ENCODE measurements at regions not wholly inside any gene's neighbourhood (a gene's known extent, or its start where the extent isn't known, plus 50 kb on each side); places are given as distances from the start of the nearest gene placed in this dataset.
"Not testable (repeated sequence)": the region's sequence is repeated elsewhere in the genome, so short reads cannot be mapped to it uniquely, and the experiment has no call there.

DNA sequence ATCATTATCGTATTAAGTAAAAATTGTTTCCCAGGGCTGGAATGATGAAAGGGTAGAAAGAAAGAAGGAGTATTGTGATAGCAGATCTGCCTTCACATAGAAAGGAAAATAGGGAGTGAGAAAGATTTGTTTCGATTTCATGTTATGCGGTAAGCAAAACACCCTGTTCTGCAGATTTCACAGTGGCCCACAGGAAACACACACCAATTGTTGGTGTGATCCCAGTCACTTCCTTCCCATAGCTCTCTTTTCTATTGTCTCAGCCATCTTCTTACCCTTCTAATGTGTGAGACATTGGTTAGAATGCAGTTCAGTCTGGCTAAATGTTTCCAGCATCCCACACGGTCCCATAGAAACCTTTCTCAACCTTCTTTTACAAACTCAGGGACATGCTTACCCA, 2709.8 kb downstream of the PCDH7 start:
- no peak for ATAC-seq

DNA sequence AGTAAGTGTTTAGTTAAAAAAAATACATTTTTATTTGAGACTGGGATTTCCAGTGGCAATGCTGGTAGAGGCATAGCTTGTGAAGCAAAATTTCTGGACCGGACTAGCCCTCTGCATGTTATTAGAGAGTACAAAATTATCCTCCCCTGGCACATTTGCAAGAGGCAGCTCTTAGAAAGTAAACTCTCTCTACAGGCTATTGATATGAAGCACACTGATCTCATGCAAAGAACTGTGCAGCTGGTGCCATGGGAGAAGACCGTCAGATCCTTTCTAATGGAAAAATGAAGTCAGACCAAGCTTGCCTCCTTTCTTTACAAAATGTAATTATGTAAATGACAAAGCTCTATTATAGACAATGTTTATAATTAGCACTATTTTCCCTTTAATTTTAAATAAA, 2717.2 kb downstream of the PCDH7 start:
- no peak for ATAC-seq

DNA sequence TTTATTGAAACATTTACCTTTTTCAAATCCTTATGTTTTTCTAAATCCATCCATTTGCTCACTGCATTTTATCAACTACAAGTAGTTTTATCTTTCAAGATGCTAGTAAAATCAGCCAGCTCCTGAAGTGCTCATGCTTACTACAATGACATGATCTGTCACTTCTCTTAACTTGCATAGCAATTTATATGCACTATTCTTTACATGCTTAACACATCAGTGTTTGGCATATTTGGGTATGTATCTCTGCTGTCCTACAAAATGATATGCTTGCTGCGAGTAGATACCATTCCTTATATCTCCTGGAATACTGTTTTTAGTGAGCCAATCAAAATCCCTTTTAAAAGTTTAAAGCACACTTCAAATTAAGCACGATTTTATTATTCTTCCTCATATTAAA, 2726.8 kb downstream of the PCDH7 start:
- ATAC-seq, result no peak

DNA sequence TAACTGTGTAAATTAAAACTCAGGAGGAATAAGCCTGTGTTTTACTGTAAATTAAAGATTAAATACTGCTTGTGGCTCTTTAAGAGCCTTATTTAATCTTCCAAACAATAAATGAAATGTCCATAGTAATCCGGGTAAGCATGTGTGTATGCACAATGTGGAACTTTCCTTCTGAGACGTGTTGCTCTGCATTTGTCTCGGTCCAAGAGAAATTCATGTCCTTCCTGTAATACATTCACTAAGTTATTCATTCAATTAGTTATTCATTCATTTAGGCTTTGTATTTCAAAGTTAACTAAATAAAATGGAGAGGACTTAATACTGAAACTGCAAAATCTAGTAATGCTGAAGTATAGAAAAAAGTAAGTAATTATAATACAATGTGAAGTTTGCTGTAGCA, 2728.8 kb downstream of the PCDH7 start:
- ATAC-seq, result no peak

DNA sequence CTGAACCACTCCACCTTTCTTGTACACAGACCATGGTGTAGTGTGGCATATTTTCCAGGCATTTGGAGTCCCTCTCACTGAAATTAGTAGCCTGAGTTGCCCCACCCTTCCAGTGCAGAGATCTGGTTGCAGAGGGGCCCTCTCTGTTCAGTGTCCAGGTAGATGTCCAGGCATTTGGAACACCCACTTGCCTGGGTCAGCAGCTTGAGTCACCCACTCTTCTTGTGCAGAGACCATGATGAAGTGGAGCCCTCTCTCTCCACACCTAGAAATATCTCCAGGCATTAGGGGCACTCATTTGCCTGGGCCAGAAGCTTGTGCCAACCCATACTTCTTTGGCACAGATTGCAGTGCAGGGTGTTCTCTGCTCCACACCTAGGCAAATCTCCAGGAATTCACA, 2733.3 kb downstream of the PCDH7 start:
- ATAC-seq, result no peak

DNA sequence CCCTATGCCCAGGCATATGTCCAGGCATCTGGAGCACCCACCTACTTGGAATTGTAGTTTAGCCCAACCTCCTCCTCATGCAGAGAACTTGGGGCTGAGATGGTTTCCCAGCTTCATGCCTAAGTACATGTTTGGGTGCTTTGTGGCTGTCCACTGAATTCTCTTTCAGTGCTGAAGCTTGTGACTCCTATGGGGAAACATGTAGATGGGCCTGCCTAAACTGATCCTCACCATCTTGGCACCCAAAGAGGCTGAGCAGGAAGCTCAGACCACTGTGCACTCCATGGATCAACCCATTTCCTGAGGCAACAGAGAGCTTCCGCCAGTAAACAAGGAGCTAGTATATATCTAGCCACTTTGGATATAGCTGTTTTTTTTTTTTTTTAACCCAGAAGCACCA, 2733.7 kb downstream of the PCDH7 start:
- ATAC-seq, result no peak

DNA sequence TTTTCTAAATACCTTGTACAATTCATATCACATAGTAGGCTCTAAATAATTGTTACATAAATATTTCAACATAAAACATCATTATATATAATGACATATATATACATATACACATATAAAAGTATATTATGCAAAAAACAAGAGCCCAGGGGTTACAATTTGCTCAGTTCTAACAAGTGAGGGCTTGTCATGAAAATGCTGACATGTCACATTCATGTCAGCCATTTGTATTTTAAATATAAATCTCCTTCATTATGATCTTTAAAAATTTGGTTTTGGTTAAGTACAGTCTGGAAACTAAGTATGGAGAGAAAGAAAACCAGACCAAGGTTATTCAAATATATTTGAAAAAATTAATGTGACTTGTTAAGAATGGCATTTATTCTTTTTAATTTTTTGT, 2745.4 kb downstream of the PCDH7 start:
- no peak for ATAC-seq

DNA sequence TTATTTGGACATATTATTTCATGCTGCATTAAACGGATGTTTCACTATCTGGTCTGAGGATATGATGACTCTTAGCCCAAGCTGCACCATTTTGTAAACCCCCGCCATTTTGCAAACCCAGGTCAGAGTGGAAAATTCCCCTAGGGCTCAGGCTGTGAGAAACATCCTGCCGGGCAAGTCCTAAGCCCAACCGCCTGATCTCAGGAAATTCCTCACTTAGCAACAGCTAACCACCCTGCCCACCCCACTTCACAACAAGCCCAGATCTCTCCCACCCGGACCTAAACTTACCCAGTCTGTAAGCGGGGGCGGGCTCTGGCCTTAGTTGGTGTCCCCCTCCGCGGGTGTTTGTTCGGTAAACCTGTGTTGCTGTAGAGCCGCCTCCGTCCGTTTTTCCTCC, 2747.1 kb downstream of the PCDH7 start:
- no peak for ATAC-seq

DNA sequence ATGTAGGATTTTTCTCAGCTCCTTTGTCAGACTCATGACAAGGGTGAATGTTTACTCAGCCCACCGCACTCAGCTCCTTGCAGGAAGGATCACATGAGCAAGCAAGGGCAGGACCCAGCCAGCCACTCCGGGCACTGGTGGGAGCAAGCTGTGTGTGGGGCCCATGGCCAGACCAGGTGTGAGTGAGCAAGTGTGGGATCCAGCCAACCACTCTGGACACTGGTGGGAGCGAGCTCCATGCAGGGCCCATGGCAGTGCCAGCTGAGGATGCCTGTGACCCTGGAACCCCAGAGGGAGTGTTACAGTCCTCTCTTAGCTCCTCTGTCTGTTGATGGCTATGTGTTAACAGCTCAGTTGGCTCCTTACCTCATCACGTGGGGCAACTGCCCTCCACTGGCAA, 2750.6 kb downstream of the PCDH7 start:
- no peak for ATAC-seq

DNA sequence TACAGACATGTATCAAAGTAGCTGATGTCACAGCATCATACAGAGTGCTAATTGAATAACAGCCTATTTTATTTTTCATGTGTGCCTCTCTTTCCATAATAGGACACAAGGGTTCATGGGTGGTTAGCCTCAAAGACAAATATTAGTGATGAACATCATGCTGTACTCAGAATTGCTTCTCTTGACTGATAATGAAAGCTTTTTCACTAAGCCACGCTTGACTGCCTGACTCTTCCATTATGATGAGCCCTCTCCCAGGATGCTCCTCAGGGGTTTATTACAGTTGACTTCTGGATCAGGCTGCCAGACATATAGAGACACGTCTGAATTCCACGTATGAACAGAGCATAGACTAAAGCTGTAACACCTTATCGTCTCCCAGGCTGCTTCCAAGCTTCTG, 2757.5 kb downstream of the PCDH7 start:
- ATAC-seq, result no peak

DNA sequence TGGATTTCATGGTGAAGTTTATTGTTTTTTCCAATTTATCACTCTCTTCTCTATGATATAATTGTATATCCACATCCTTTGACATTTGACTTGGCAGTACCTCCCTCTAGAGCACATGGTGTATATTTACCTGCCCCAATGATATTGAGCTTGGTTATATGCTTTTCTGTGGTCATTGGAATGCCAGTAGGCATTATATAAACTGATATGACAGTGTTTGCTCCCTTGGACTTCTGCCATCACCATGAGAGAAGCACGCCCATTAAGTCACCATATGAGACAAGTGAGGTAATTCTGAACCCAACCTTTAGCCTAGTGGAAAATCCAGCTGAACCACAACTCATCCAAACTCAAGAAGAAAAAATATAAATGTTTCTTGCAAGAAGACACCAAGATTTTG, 2761.5 kb downstream of the ARAP2 start:
- no peak for ATAC-seq

DNA sequence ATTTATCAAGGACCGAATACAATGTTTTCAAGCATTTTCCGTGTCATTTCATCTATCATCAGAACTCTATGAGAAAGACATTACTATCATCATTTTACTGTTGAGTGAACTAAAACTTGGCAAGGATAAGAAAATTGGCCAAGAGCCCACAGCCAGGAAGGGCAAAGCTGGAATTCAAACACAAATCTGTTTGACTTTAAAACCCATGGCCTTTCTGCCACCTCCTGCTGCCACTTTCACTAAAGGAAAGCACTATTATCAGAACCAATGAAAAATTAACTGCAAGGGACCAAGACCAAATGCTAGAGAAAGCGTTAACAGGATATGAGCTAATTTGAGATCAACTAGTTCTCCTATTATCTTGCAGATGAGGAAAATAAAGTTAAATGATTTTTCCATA, 2759.2 kb downstream of the ARAP2 start:
- no peak for ATAC-seq

DNA sequence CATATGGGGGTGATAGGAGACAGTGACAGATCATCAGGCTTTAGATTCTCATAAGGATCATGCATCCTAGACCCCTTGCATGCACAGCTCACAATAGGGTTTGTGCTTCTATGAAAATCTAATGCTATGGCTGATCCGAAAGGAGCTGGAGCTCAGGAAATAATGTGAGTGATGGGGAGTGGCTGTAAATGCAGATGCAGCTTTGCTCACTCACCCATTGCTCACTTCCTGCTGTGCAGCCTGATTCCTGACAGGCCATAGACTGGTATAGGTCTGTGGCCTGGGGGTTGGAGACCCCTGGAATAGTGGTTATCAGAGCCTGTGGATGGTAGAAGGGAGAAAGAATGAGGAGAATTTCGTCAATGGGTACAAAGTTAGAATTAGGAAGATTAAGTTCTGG, 2751.1 kb downstream of the ARAP2 start:
- no peak for ATAC-seq

DNA sequence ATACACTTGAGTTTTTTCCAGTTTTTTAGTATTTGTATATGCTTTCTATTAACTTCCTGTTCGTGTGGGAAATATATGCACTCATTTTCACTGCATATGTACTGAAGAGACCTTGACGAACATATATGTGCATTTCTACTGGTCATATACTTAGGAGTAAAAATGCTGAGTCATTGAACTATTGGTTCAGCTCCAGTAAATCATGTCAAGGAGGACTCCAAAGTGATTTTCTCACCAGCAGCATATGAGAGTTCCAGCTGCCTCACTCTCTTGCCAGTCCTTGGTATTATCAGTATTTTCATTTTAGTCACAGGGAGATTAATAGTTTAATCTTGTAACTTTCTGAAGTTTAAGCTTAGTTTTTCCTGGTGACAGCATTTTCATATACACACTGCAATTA, 2750.2 kb downstream of the ARAP2 start:
- no peak for ATAC-seq

DNA sequence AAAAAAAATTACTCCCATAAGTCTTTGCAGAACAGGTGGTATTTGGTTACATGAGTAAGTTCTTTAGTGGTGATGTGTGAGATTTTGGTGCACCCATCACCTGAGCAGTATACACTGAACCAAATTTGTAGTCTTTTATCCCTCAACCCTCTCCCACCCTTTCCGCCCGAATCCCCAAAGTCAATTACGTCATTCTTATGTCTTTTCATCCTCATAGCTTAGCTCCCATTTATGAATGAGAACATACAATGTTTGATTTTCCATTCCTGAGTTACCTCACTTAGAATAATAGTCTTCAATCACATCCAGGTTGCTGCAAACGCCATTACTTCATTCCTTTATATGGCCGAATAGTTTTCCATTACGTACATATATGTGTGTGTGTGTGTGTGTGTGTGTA, 2742.7 kb downstream of the ARAP2 start:
- not testable (repeated sequence) for ATAC-seq

DNA sequence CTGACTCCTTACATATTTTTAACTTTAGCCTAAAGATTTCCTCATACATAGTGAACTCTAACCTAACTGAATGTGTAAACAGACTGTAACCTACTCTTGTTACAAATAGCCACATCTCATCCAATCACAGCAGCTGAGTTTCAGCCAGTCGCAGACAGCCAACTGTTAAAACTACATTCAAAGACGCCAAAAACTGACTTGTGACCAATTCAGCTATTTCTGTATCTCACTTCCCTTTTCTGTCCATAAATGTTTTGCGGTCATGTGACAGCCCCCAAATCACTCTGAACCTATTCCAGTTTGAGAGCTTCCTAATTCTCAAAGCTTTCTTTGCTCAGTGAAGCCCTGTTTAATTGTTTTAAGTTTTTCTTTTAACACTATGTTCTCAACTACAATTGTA, 2731.9 kb downstream of the ARAP2 start:
- no peak for ATAC-seq

DNA sequence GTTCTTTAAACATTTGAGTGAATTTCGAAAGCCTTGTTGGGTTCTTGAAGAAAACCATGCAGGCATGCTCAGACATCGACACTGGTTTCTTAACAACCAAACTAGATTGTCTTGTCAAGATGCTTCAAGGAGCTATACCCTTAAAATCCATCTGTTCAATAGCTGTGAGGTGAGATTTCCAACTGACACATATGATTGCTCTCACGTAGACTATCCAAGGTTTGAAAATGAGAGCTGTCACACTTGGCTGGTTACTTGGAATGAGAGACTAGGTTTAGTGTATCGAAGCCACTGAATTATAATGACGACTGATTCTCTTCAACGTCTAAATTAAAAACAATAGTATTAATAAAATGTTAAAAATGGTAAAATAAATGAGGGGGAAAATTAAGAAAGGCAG, 2725.5 kb downstream of the ARAP2 start:
- ATAC-seq, result no peak

DNA sequence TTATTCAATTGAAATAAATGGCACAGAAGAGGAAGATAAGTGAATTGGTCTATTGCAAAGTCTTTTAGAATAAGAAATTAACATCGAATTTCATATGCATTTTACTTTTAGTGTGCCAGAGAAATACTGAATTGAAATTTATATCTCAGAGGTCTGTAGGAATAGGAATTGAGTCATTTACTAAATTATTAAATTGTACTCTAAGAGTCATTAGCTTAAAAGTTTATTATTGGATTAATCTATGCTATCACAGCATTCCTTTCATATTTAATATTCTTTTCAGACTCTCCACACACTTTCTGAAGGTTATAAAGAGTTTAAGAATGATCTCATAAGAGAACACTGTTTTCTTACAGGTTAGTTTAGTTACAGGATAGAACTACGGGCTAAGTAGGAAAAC, 2711.5 kb downstream of the ARAP2 start:
- no peak for ATAC-seq

DNA sequence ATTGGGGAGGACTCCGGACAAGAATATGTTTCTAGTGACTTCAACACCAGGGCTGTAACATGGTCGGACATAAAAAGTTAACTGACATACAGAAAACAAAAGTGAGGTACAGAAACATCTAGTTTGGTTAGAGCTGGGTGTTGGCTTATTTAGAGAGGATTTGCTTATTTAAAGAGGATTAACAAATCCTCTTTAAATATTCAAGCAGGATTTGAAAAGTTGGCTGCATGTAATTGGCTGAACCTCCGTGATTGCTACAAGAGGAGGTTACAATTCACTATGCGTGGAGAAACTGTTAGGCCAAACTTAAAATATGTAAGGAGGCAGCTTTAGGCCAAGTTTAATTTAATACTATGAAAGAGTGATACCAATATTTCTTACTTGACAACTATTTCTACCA, 2707.4 kb downstream of the ARAP2 start:
- no peak for ATAC-seq

DNA sequence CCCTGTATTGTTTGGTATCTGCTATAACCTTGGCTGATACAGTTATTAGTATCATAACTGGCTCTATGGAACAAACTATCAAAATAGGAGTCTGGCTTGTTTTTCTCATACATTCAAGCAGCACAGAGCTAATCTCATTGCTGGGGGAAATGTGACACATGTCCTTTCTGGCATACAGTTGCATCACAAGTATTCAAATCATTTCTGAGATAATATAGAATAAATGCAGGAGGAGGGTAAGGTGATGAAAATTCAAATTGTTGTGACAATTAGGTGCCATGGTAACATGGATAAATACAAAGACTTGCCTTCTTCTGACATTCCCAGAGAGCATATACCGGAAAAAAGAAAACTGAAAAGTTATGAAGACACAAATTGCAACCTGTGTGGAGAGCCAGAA, 2706.8 kb downstream of the ARAP2 start:
- no peak for ATAC-seq

DNA sequence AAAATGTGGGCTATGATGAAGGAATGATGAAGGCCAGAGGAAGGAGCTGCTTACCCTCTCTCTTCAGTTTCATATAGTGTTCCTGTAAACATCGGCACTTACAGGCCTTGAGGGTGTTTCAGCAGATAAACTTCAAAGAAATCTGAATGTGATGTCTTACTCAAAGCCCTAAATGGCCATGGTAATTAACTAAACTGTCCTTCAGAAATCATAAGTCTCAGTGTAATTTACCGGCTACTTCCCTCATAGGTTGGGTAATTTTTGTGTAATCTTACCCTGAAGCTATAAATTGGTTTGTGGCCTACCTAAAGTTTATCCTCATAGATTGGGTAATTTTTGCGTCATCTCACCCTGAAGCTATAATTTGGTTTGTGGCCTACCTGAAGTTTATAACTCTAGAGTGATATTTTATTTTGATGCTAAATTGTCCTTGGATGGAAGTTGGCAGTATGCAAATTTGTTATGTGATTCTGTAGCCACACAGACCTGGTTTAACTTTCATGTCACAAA, 2700.3 kb downstream of the ARAP2 start:
- ATAC-seq, result no peak

DNA sequence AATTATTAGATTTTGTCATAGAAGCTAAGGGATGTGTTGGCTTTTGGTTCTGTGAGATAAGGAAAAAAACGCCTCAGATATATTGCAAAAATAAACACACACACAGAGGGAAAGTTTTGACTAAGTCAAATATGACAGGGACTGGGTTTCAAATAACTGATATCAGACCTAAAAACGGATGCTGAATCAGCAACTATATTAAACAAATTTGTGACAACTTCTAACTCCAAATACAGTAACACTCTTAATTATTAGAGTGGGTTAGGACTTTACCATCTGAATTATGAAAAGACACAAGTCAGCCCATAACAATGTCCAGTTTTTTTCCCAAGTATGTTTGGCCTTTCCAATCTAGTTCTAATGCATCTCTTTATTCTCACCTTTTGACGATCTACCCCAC, 2693.1 kb downstream of the ARAP2 start:
- ATAC-seq, result no peak

DNA sequence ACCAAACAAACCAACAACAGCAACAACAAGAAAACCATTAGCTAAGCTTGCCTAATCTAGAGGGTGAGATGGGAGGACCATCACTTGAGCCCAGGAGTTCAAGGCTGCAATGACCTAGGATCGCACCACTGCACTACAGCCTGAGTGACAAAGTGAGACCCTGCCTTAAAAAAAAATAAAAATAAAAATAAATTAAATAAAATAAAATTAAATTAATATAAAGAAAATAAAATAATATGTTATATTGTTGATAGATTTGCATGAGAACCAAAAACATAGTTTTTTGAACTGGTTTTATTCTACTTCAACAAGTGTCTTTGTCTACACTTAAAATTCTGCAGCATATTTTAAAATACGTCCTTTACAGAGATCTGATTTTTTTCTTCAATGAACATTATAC, 2683.1 kb downstream of the ARAP2 start:
- no peak for ATAC-seq

DNA sequence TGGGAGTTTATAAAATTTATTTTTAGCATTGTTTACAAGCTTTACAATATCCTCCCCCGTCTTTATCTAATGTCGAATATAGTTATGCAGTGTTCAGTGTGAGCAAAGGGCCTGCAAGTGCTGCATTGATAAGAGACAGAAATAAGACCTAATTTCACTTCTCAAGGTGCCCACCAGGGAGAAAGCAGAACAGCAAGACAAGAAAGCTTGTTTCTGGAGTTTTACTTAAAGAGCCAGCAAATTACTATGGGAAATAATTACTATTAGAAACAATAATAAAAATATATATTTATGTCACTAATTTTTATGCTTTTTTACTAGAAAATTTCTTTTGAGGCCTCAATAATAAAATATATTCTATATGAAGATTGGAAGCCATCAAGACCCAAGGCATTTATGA, 2677.7 kb downstream of the ARAP2 start:
- ATAC-seq, result no peak

DNA sequence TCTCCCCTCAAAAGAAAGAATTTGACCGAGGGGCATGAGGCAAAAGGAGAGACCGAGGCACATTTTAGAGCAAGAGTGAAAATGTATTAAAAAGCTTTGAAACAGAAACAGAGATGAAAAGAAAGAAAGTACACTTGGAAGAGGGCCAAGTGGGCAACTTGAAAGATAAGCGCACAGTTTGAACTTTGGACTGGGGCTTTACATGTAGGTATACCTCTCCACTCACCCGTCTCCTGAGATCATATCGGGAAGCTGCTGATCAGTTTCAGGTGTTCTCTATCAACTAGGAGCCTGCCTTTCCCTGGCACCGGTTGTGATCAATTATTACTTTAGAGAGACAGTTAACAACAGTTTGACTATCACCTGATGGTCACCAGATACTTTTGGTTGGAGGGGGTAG, 2666.5 kb downstream of the ARAP2 start:
- ATAC-seq, result no peak

DNA sequence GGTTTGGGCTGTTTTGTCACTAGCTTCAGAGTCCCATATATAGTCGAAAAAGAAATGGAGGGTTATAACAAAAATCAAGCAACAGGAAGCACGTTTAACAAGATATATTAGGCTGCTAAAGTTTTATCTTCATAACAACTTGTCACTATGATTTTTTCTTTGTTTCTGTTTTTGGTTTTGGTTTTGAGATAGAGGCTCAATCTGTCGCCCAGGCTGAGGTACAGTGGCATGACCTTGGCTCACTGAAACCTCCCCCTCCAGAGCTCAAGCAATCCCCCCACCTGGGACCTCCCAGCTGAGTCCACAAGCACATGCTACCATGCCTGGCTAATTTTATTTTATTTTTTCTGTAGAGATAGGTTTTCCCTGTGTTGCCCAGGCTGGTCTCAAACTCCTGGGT, 2664.4 kb downstream of the ARAP2 start:
- no peak for ATAC-seq
